GM20000 (cell line): ENCODE measurements at regions not wholly inside any gene's neighbourhood (a gene's known extent, or its start where the extent isn't known, plus 50 kb on each side); places are given as distances from the start of the nearest gene placed in this dataset.

Source experiments
- DNase-seq: peaks from one replicate; pipeline ENCODE4 v3.0.0; 2012; ENCODE audit warnings: low spot score
- CTCF ChIP-seq: IDR thresholded peaks from 2 replicates; pipeline ENCODE4 v1.5.1; 2012; ENCODE audit warnings: mild to moderate bottlenecking, control low read depth; ENCODE audit errors: extremely low read depth, missing control alignments

GRCh38 chr2:145725876-145726275, 1206.0 kb upstream of the ZEB2 start:
- TF ChIP-seq CTCF, result no peak
- no peak for DNase-seq

GRCh38 chr2:145724311-145724898, 1204.5 kb upstream of the ZEB2 start:
- DNase-seq, result no peak
- TF ChIP-seq CTCF, result no peak

GRCh38 chr2:145723872-145724271, 1204.0 kb upstream of the ZEB2 start:
- DNase-seq, result no peak
- TF ChIP-seq CTCF, result no peak

GRCh38 chr2:145721681-145722080, 1201.8 kb upstream of the ZEB2 start:
- no peak for DNase-seq
- TF ChIP-seq CTCF, result no peak

- no peak for DNase-seq
- TF ChIP-seq CTCF, result no peak
Observed at GRCh38 chr2:145715601-145716000, 1195.7 kb upstream of the ZEB2 start.

GRCh38 chr2:145710303-145710702, 1190.4 kb upstream of the ZEB2 start:
- DNase-seq, result no peak
- no peak for TF ChIP-seq CTCF

GRCh38 chr2:145702305-145702704, 1182.4 kb upstream of the ZEB2 start:
- DNase-seq, result no peak

More at GRCh38 chr2:145702305-145702704, 1182.4 kb upstream of the ZEB2 start:
- no peak for TF ChIP-seq CTCF
